Neutrophil (primary cell): ENCODE measurements at regions not wholly inside any gene's neighbourhood (a gene's known extent, or its start where the extent isn't known, plus 50 kb on each side); places are given as distances from the start of the nearest gene placed in this dataset.

ENCODE experiments used
- H3K27ac ChIP-seq: fragments of 200-600 bp; sonication (generic); 2 replicates; pipeline ENCODE4 v1.5.1; 2016; ENCODE audit warnings: mild to moderate bottlenecking, moderate library complexity
- H3K27me3 ChIP-seq: fragments of 200-600 bp; sonication (generic); 2 replicates; pipeline ENCODE4 v1.6.0; 2016; ENCODE audit warnings: mild to moderate bottlenecking
- H3K36me3 ChIP-seq: fragments of 200-600 bp; sonication (generic); 2 replicates; pipeline ENCODE4 v1.5.1; 2017
- H3K4me1 ChIP-seq, 2 experiments: fragments of 200-600 bp in 1 of 2; sonication (generic) in 1 of 2; 1 replicate in 1 of 2; 2 replicates in 1 of 2; pipeline versions ENCODE4 v1.5.1 to v1.6.1; 2013 to 2016; ENCODE audit warnings: low read depth in 1 of 2, low read length in 1 of 2, mild to moderate bottlenecking in 1 of 2, moderate library complexity in 1 of 2; ENCODE audit not compliant: control insufficient read depth in 1 of 2, insufficient read depth in 1 of 2
- H3K4me3 ChIP-seq, 2 experiments: fragments of 200-600 bp in 1 of 2; sonication (generic) in 1 of 2; 1 replicate in 1 of 2; 2 replicates in 1 of 2; pipeline ENCODE4 v1.5.1; 2013 to 2016; ENCODE audit warnings: low read depth in 1 of 2, low read length in 1 of 2, mild to moderate bottlenecking in 1 of 2, moderate library complexity in 1 of 2
- H3K9me3 ChIP-seq: fragments of 200-600 bp; sonication (generic); 2 replicates; pipeline ENCODE4 v1.5.1; 2016
- CTCF ChIP-seq: fragments of 200-600 bp; sonication (generic); IDR thresholded peaks from 2 replicates; pipeline ENCODE4 v1.5.1; 2016; ENCODE audit warnings: antibody characterized with exemption

GRCh38 chr12:25041006-25041741 lies 92.3 kb upstream of the BCAT1 start:
- no peaks in the 10 kb centered on the region for H3K4me1 ChIP-seq
- H3K36me3 ChIP-seq: no peaks in the 10 kb centered on the region
- no peaks in the 10 kb centered on the region for H3K27me3 ChIP-seq
- no peaks in the 10 kb centered on the region for H3K9me3 ChIP-seq
- no peak overlapping the region for H3K27ac ChIP-seq
- no peak for TF ChIP-seq CTCF
- H3K4me3 ChIP-seq: no peak overlapping the region

- H3K4me3 ChIP-seq: no peak overlapping the region
- no peaks in the 10 kb centered on the region for H3K9me3 ChIP-seq
- H3K27me3 ChIP-seq: no peaks in the 10 kb centered on the region
- H3K27ac ChIP-seq: no peak overlapping the region
- H3K36me3 ChIP-seq: no peaks in the 10 kb centered on the region
- no peaks in the 10 kb centered on the region for H3K4me1 ChIP-seq
- no peak for TF ChIP-seq CTCF
Measured at GRCh38 chr12:25040593-25040992, 91.7 kb upstream of the BCAT1 start.

GRCh38 chr12:25034676-25035075 lies 85.8 kb upstream of the BCAT1 start:
- Histone ChIP-seq H3K4me3 (no peak overlapping the region), H3K27ac (no peak overlapping the region), H3K36me3 (no peaks in the 10 kb centered on the region), H3K27me3 (no peaks in the 10 kb centered on the region), H3K9me3 (no peaks in the 10 kb centered on the region), H3K4me1 (no peaks in the 10 kb centered on the region)
- TF ChIP-seq CTCF: no peak

- no peak overlapping the region for H3K4me3 ChIP-seq
- no peaks in the 10 kb centered on the region for H3K4me1 ChIP-seq
- no peak overlapping the region for H3K27ac ChIP-seq
- no peaks in the 10 kb centered on the region for H3K36me3 ChIP-seq
- TF ChIP-seq CTCF: no peak
- H3K9me3 ChIP-seq: no peaks in the 10 kb centered on the region
- H3K27me3 ChIP-seq: no peaks in the 10 kb centered on the region
Measured at GRCh38 chr12:25025951-25026490, 77.1 kb upstream of the BCAT1 start.

GRCh38 chr12:25025260-25025659 lies 76.4 kb upstream of the BCAT1 start:
- no peak for TF ChIP-seq CTCF
- no peaks in the 10 kb centered on the region for H3K9me3 ChIP-seq
- H3K36me3 ChIP-seq: no peaks in the 10 kb centered on the region
- H3K4me3 ChIP-seq: no peak overlapping the region
- H3K27ac ChIP-seq: no peak overlapping the region
- H3K27me3 ChIP-seq: no peaks in the 10 kb centered on the region
- H3K4me1 ChIP-seq: no peaks in the 10 kb centered on the region
